Lung (tissue), 11 donors: ENCODE measurements at regions not wholly inside any gene's neighbourhood (a gene's known extent, or its start where the extent isn't known, plus 50 kb on each side); places are given as distances from the start of the nearest gene placed in this dataset.
"Not testable (repeated sequence)": the region's sequence is repeated elsewhere in the genome, so short reads cannot be mapped to it uniquely, and the experiment has no call there.

Source experiments
- ATAC-seq: fragments of 200-7000 bp; cut with Tn5 transposase; one replicate; pipeline ENCODE4 v1.9.1; 2020; ENCODE audit warnings: moderate number of reproducible peaks; ENCODE audit not compliant: insufficient read depth, low FRiP score
- DNase-seq, 3 donors: peaks; one replicate each; pipeline ENCODE4 v3.0.0-alpha.2; 2013 to 2017
- H3K27ac ChIP-seq, 2 donors: one replicate each; pipeline ENCODE4 v1.5.1; 2013; ENCODE audit warnings: mild to moderate bottlenecking in 2 of 2, moderate library complexity in 2 of 2, control low read depth in 1 of 2, inconsistent platforms in 1 of 2, low read depth in 1 of 2, low read length in 1 of 2
- H3K27me3 ChIP-seq, 3 donors: one replicate each; pipeline ENCODE4 v1.5.1; 2013; ENCODE audit warnings: low read length in 2 of 3; ENCODE audit not compliant: control insufficient read depth in 3 of 3, insufficient read depth in 3 of 3
- H3K36me3 ChIP-seq, 4 donors: one replicate each; pipeline ENCODE4 v1.5.1; 2013; ENCODE audit warnings: low read length in 4 of 4, mild to moderate bottlenecking in 1 of 4, moderate library complexity in 1 of 4; ENCODE audit not compliant: control insufficient read depth in 4 of 4, insufficient read depth in 4 of 4
- H3K4me1 ChIP-seq, 5 donors: one replicate each; pipeline ENCODE4 v1.5.1; 2013; ENCODE audit warnings: low read length in 5 of 5, mild to moderate bottlenecking in 2 of 5, moderate library complexity in 1 of 5; ENCODE audit not compliant: control insufficient read depth in 5 of 5, insufficient read depth in 5 of 5
- H3K4me3 ChIP-seq: one replicate; pipeline ENCODE4 v1.5.1; 2013; ENCODE audit warnings: mild to moderate bottlenecking, control low read depth, moderate library complexity
- H3K9ac ChIP-seq, 2 donors: one replicate each; pipeline ENCODE4 v1.5.1; 2013; ENCODE audit warnings: low read length in 2 of 2, control low read depth in 1 of 2; ENCODE audit not compliant: insufficient read depth in 1 of 2
- H3K9me3 ChIP-seq, 4 donors: one replicate each; pipeline ENCODE4 v1.5.1; 2013; ENCODE audit warnings: low read length in 3 of 4, mild to moderate bottlenecking in 1 of 4, moderate library complexity in 1 of 4; ENCODE audit not compliant: control insufficient read depth in 4 of 4, insufficient read depth in 3 of 4
- WGBS, 2 donors: extraction: QIAGEN DNeasy Blood & Tissue Kit; methylation state at CpG; one replicate each; pipeline ENCODE4 v1.1.7; 2013; 5-methylcytosine and 5-hydroxymethylcytosine counted together
- TF ChIP-seq, protein P1 (sequence below): IDR thresholded peaks from 2 replicates; pipeline ENCODE4 v1.5.1; 2012; ENCODE audit warnings: mild to moderate bottlenecking; ENCODE audit errors: control extremely low read depth, extremely low read depth
- donor health status: control.
- donor health status: control.
- donor health status: Bipolar disorder and iron deficiency.
- donor health status: healthy.
- donor health status: DM: yes; HTN: yes; CAD: no.

DNA sequence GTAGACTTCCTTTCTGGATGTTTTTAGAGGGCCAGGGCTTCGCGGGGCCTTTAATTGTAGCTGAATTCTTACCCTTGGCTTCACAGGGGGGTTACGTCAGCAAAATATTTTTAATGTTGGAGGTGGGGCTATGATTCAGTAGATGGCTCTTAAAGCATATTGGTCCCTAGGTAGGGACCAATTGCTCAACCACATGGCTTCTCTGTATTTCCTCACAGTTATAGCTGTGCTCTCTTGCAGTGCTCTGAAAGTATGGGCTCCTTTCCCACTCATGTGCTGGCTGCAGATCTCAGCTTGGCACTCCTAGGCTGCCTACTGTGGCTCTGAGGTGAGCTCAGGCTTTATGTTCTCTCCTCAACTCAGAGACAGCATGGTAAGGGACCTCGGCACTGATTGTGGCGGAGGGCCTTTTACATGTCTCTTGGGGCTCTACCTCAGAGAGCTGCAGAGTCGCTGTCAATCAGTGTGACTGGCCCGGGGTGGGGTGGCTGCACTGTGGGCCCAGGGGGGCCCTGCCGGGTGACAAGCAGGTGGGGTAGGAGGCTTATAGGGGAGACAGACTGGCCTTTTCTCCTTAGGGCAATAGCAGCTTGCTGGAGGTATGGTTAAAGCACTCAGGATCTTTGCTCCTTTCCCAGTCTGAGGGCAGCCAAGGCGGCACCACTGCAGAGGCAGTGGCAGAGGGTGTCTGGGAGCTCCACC, 318.0 kb downstream of the DOK5 start:
- 84 to 86% methylated on average over 9 of the region's 9 CpGs for WGBS, 2 donors
- ATAC-seq (no peak), DNase-seq (no peak)

DNA sequence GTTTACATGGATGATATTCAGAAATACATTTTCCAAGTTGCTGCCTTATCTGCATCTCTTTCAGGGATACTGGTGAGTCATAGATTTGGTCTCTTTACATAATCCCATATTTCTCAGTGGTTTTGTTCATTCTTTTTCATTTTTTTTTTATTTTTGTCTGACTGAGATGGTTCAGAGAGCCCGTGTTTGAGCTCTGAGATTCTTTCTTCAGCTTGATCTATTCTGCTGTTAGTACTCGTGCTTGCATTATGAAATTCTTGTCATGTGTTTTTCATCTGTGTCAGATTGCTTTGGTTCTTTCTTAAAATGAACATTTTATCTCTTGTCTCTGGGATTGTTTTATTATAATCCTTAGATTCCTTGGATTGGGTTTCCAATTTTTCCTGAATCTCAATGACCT, 317.3 kb downstream of the DOK5 start:
- no peak overlapping the region for H3K9ac ChIP-seq
- WGBS, 2 donors: 72 to 89% methylated on average over 2 of the region's 2 CpGs
- H3K9me3 ChIP-seq: peaks cover 0 to 4% (median 0%) of the 10 kb centered on the region in 4 donors
- TF ChIP-seq, protein P1, sequence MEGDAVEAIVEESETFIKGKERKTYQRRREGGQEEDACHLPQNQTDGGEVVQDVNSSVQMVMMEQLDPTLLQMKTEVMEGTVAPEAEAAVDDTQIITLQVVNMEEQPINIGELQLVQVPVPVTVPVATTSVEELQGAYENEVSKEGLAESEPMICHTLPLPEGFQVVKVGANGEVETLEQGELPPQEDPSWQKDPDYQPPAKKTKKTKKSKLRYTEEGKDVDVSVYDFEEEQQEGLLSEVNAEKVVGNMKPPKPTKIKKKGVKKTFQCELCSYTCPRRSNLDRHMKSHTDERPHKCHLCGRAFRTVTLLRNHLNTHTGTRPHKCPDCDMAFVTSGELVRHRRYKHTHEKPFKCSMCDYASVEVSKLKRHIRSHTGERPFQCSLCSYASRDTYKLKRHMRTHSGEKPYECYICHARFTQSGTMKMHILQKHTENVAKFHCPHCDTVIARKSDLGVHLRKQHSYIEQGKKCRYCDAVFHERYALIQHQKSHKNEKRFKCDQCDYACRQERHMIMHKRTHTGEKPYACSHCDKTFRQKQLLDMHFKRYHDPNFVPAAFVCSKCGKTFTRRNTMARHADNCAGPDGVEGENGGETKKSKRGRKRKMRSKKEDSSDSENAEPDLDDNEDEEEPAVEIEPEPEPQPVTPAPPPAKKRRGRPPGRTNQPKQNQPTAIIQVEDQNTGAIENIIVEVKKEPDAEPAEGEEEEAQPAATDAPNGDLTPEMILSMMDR: no peak
- H3K36me3 ChIP-seq: no peaks in the 10 kb centered on the region
- H3K4me1 ChIP-seq: no peaks in the 10 kb centered on the region
- no peak overlapping the region for H3K27ac ChIP-seq
- no peaks in the 10 kb centered on the region for H3K27me3 ChIP-seq
- ATAC-seq: no peak
- no peak for DNase-seq
- H3K4me3 ChIP-seq: no peak overlapping the region

More for the DNA sequence above, 318.0 kb downstream of the DOK5 start:
- no peaks in the 10 kb centered on the region for H3K27me3 ChIP-seq
- H3K36me3 ChIP-seq: no peaks in the 10 kb centered on the region
- TF ChIP-seq, protein P1: no peak
- no peak overlapping the region for H3K4me3 ChIP-seq
- no peaks in the 10 kb centered on the region for H3K4me1 ChIP-seq
- peaks cover 0 to 4% (median 0%) of the 10 kb centered on the region in 4 donors for H3K9me3 ChIP-seq
- H3K27ac ChIP-seq: no peak overlapping the region
- no peak overlapping the region for H3K9ac ChIP-seq

DNA sequence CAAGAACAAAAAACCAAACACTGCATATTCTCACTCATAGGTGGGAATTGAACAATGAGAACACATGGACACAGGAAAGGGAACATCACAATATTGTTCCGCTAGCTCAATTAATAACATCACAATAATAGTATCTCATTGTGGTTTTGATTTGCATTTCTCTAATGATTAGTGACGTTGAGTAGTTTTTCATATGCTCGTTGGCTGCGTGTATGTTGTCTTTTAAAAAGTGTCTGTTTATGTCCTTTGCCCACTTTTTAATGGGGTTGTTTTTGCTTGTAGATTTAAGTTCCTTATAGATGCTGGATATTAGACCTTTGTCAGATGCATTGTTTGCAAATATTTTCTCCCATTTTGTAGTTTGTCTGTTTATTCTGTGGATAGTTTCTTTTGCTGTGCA, 312.9 kb downstream of the DOK5 start:
- not testable (repeated sequence) for H3K27me3 ChIP-seq, H3K9ac ChIP-seq, DNase-seq, H3K36me3 ChIP-seq, H3K4me1 ChIP-seq, ATAC-seq, H3K4me3 ChIP-seq, H3K9me3 ChIP-seq, H3K27ac ChIP-seq
- 96 to 97% methylated on average over 4 of the region's 4 CpGs for WGBS, 2 donors

DNA sequence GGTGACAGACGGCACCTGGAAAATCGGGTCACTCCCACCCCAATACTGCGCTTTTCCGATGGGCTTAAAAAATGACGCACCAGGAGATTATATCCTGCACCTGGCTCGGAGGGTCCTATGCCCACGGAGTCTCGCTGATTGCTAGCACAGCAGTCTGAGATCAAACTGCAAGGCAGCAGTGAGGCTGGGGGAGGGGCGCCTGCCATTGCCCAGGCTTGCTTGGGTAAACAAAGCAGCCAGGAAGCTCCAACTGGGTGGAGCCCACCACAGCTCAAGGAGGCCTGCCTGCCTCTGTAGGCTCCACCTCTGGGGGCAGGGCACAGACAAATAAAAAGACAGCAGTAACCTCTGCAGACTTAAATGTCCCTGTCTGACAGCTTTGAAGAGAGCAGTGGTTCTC, 307.4 kb downstream of the DOK5 start:
- H3K9me3 ChIP-seq, ATAC-seq, H3K9ac ChIP-seq, H3K4me3 ChIP-seq, H3K4me1 ChIP-seq, H3K27me3 ChIP-seq, H3K27ac ChIP-seq, DNase-seq, H3K36me3 ChIP-seq: not testable (repeated sequence)
- WGBS, 2 donors: 81 to 96% methylated on average over 7 to 9 of the region's 9 CpGs
